MCF 10A (cell line): ENCODE measurements at regions not wholly inside any gene's neighbourhood (a gene's known extent, or its start where the extent isn't known, plus 50 kb on each side); places are given as distances from the start of the nearest gene placed in this dataset.

Source experiments
- BruUV-seq: library from RNA; stranded (reverse); fragments of 400-500 nt; replicated peaks from 2 replicates; lab custom pipeline; 2021; lab: Mats Ljungman, UMichigan
- CTCF ChIA-PET: fragments of 300-600 bp; sonication (Branson Sonifier 250); formaldehyde crosslinking; extraction: SDS; loops from one replicate; lab custom pipeline; 2021; ENCODE audit warnings: antibody characterized with exemption, inconsistent platforms; lab: Yijun Ruan, JAX
- POLR2A ChIA-PET: fragments of 300-600, 350-650 bp; sonication (Branson Sonifier 250); formaldehyde crosslinking; extraction: SDS; loops from one replicate; lab custom pipeline; 2020; ENCODE audit warnings: antibody characterized with exemption, inconsistent platforms; lab: Yijun Ruan, JAX
- DNase-seq: peaks from one replicate; pipeline ENCODE4 v3.0.0-alpha.2; 2018; ENCODE audit not compliant: unreplicated experiment
- H3K27ac Mint-ChIP-seq: one replicate; pipeline ENCODE4 v1.8.0; 2022; ENCODE audit warnings: mild to moderate bottlenecking, low read depth, mixed read lengths; ENCODE audit not compliant: unreplicated experiment
- H3K27me3 Mint-ChIP-seq: one replicate; pipeline ENCODE4 v1.8.0; 2022; ENCODE audit warnings: mixed read lengths; ENCODE audit not compliant: insufficient read depth, unreplicated experiment
- H3K36me3 Mint-ChIP-seq: one replicate; pipeline ENCODE4 v1.8.0; 2022; ENCODE audit warnings: mild to moderate bottlenecking, moderate library complexity, mixed read lengths; ENCODE audit not compliant: insufficient read depth, unreplicated experiment
- H3K4me1 Mint-ChIP-seq: one replicate; pipeline ENCODE4 v1.8.0; 2022; ENCODE audit warnings: mixed read lengths; ENCODE audit not compliant: insufficient read depth, unreplicated experiment
- H3K4me3 Mint-ChIP-seq: one replicate; pipeline ENCODE4 v1.8.0; 2022; ENCODE audit warnings: mild to moderate bottlenecking, moderate library complexity, mixed read lengths; ENCODE audit not compliant: unreplicated experiment
- H3K9me3 Mint-ChIP-seq: one replicate; pipeline ENCODE4 v1.8.0; 2022; ENCODE audit warnings: mixed read lengths; ENCODE audit not compliant: unreplicated experiment
- CTCF ChIP-seq: fragments of 200-600 bp; IDR thresholded peaks from one replicate; pipeline ENCODE4 v1.8.0; 2022; ENCODE audit warnings: antibody characterized with exemption, mild to moderate bottlenecking; ENCODE audit not compliant: unreplicated experiment
- intact Hi-C: fragments of 100-400 bp; cut with micrococcal nuclease; formaldehyde crosslinking; loops from 2 replicates; pipeline ENCODE4 v1.14.1; 2022

GRCh38 chr2:23106242-23106785, 278.7 kb upstream of the KLHL29 start:
- DNase-seq, result no peak
- no peak overlapping the region for H3K27ac Mint-ChIP-seq
- intact Hi-C loops, result no loop called here
- no peaks in the 10 kb centered on the region for H3K4me1 Mint-ChIP-seq
- no peak overlapping the region for H3K4me3 Mint-ChIP-seq
- TF ChIP-seq CTCF, result no peak
- H3K27me3 Mint-ChIP-seq, result peaks cover 36% of the 10 kb centered on the region
- no peaks in the 10 kb centered on the region for H3K36me3 Mint-ChIP-seq
- POLR2A ChIA-PET, result no interaction called here
- no TSS peak for BruUV-seq
- CTCF ChIA-PET, result interaction anchor here (1.1 kb wide), 1 partner anchor 40 kb away, joined by 4 read pairs; no protein-coding TSS in a partner anchor
- no peaks in the 10 kb centered on the region for H3K9me3 Mint-ChIP-seq

GRCh38 chr2:23107327-23107941, 277.5 kb upstream of the KLHL29 start:
- DNase-seq, result no peak
- Mint-ChIP-seq H3K27me3 (peaks cover 30% of the 10 kb centered on the region), H3K4me1 (no peaks in the 10 kb centered on the region), H3K4me3 (no peak overlapping the region), H3K36me3 (no peaks in the 10 kb centered on the region), H3K9me3 (no peaks in the 10 kb centered on the region), H3K27ac (no peak overlapping the region)
- no TSS peak for BruUV-seq
- POLR2A ChIA-PET, result no interaction called here
- CTCF ChIA-PET, result interaction anchor here (0.7 kb wide), 1 partner anchor 91 kb away, joined by 3 read pairs; no protein-coding TSS in a partner anchor
- TF ChIP-seq CTCF, result no peak
- intact Hi-C loops, result no loop called here

GRCh38 chr2:23111263-23111662, 273.7 kb upstream of the KLHL29 start:
- intact Hi-C loops, result no loop called here
- CTCF ChIA-PET, result interaction anchor here (0.6 to 1.2 kb wide), 2 partner anchors 22 to 756 kb away, joined by 4 to 5 read pairs; no protein-coding TSS in a partner anchor
- no peaks in the 10 kb centered on the region for H3K36me3 Mint-ChIP-seq

More at GRCh38 chr2:23111263-23111662, 273.7 kb upstream of the KLHL29 start:
- no TSS peak for BruUV-seq
- no peak for TF ChIP-seq CTCF
- H3K27me3 Mint-ChIP-seq, result peaks cover 11% of the 10 kb centered on the region
- no peak overlapping the region for H3K4me3 Mint-ChIP-seq
- no peak overlapping the region for H3K27ac Mint-ChIP-seq
- H3K9me3 Mint-ChIP-seq, result no peaks in the 10 kb centered on the region
- DNase-seq, result no peak
- no peaks in the 10 kb centered on the region for H3K4me1 Mint-ChIP-seq
- POLR2A ChIA-PET, result no interaction called here
